HG02798 (cell line): ENCODE measurements at regions not wholly inside any gene's neighbourhood (a gene's known extent, or its start where the extent isn't known, plus 50 kb on each side); places are given as distances from the start of the nearest gene placed in this dataset.

Experiments used
- ATAC-seq: cut with Tn5 transposase; IDR thresholded peaks from one replicate; pipeline ENCODE4 v1.9.1; 2021; ENCODE audit warnings: mild to moderate bottlenecking; ENCODE audit not compliant: unreplicated experiment, poor library complexity

DNA sequence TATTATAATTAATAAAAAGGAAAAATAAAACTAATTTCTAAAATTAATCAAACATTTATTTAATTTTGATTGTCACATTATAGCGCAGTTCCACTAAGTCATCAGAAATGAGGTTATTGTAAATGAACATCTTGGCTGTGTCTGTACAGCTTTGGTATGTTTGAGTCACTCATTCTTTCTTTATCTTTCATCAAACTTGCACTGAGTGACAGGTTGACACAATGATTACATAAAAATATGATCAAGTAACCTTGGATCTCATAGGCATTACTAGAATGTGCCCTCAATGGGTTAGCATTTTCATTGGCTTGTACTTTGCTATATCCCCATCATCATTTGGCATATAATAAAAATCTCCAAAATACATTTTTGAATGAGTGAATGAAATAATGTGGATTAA lies 1353.2 kb upstream of the ADGRL2 start:
- ATAC-seq = no peak

- ATAC-seq = no peak
Observed at GRCh38 chr1:80445033-80445432, 1355.7 kb upstream of the ADGRL2 start.

DNA sequence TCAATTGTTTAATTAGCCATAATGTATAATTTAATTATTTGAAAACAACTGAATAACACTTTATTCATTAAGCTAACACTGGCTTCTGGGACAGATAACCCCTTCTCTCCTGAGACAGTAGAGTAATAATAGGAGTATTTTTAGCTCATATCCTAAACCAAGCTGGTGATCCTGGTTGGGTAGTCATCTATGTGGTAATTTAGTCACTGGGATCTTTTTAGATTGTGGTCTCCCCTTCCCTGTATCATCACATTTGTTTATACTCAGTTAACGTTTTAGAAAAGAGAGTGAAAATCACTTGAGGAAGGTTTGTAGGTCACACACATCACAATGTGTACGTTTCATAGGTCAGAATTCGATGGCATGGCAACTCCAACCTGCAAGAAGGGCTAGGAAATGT lies 1356.6 kb upstream of the ADGRL2 start:
- ATAC-seq = no peak

DNA sequence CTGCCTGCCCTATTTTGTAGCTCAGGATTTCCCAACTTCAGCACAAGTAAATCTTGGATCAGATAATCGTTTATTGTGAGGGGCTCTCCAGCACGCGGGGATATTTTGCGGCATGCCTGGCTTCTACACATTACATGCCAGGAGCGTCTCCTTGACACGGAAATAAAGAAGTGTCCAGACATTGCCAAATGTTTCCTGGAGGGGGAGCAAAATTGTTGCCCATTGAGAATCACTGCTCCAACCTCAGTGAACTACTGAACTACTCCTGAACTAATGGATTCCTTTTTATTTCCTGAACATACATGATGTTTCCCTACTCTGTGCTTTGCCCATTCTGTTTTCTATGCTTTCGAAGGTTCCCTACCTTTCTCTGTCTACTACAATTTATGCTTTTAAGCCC lies 1359.1 kb upstream of the ADGRL2 start:
- ATAC-seq = no peak

DNA sequence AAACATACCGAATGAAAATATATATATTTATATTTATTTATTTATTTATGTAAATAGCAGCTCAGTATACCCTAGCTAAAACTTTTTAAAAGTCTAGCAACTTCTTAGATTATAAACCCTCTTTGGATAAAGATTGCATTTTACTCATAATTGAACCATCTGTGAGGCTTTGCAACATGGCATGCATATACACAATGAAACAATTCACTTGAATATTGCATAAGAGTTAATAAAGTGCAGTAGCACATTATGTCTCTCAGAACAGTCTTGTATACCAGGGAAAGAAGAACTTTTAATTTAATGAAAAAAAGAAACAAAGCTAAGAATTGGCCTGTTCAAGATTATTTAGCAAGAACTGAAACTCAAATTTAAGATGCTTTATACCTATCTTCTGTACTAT lies 1363.9 kb upstream of the ADGRL2 start:
- no peak for ATAC-seq

DNA sequence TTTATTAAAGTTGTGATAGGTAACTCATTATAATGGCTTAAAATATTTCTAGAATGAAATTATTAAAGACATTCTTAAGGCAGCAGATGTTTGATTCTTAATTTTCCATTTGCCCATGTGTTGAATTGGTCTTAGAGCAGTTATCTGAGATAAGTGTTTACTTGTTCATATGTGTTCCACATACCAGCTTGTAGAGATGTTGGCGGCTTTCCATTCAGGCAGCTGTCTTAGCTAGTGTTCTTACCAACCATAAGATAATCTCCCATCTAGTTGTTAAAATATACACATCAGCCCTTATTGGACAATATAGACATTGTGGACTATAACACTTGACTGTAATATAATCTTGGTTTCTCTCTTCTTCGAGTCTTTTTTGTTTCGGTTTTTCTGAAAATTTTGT lies 1372.9 kb upstream of the ADGRL2 start:
- no peak for ATAC-seq

DNA sequence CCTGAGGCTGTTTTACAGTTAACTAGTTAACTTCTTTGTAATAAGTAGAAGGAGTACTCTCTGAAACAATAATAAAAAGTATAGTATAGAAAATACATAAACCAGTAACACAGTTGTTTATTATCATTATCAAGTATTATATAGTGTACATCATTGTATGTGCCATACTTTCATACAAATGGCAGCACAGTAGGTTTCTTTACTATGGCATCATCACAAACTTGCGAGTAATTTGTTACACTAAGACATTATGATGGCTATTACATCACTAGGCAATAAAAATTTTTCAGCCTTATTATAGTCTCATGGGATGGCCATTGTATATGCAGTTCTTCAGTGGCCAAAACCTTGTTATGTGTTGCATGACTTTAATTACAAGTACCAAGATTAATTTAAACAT lies 1376.5 kb upstream of the ADGRL2 start:
- no peak for ATAC-seq

GRCh38 chr1:80418134-80418533 lies 1382.6 kb upstream of the ADGRL2 start:
- ATAC-seq = no peak

- no peak for ATAC-seq
Observed at GRCh38 chr1:80417671-80418070, 1383.1 kb upstream of the ADGRL2 start.

DNA sequence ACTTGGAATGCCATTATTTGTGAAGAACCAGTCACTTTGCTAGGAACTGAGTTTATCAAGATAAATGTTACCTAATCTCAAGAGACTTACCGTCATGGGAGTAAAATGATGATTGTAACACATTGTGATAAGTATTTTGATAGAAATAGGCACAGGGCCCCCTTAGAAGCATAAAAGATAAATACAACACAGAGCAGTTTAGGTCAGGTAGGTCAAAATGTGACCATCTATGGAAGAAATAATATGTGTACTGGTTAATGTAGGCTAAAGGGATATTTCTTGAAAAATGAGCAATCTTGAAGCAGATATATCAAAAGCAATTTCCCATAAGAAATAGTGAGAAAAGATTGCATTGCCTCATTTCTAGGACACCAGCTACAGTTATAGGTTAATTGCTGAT lies 1386.8 kb upstream of the ADGRL2 start:
- ATAC-seq = no peak

GRCh38 chr1:80410233-80410632 lies 1390.5 kb upstream of the ADGRL2 start:
- no peak for ATAC-seq

DNA sequence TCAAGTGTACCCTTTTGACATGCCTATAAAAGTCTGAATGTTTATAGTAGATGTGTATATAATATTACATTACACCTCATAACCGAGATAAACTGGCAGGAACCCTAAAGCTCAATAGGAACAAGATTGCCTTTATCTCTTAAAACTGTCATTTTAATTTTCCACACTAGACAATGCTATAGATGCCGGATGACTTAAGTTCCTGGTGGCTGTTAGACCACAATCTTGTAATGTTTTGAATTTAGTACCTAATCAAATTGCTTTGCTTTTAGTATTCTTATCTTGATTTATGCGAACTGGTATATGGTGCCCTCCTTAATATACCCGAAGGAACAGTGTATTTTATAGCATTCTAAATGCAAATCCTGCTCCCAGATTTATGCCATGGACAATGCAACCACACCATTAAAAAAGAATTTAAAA lies 1397.0 kb upstream of the ADGRL4 start:
- ATAC-seq = no peak

GRCh38 chr1:80402625-80403024 lies 1396.1 kb upstream of the ADGRL4 start:
- ATAC-seq = no peak

GRCh38 chr1:80401757-80402156 lies 1395.2 kb upstream of the ADGRL4 start:
- ATAC-seq = no peak

DNA sequence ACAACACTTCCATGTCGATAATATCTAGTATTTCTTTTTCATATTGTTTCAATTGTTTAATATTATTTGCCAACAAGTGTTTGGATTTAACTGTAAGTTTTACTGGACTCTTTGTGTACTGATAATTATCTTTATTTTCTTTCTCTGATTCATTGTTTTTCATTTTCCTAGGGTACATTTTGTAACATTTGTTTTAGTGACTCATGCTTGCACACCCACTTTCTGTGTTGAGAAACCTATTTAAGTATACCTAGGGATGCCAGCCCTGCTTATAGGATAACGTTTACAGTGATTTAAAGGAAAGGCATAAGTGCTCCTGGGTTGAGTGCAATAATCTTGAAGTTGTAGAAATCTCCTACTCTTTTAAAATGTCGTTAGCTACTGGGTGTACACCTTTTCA lies 1386.0 kb upstream of the ADGRL4 start:
- ATAC-seq = no peak

GRCh38 chr1:80385650-80386049 lies 1379.1 kb upstream of the ADGRL4 start:
- no peak for ATAC-seq

DNA sequence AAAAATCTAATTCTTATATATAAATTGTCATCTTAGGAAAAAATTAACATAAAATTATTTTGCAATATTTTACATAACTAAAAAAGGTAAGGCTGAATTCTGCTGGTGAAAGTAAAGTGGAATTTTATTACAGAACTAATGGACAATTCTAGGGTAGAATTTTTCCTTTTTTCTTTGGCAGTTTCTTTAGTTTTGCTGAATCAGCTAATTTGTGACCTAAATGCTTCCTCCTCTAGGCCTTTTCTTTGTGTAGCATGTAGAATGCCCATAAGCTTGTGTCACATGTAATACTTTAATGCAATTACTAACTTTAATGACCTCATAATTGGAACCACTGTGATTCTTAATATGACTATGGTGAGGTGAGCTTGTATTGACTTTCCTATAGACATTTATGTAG lies 1378.4 kb upstream of the ADGRL4 start:
- ATAC-seq = no peak

DNA sequence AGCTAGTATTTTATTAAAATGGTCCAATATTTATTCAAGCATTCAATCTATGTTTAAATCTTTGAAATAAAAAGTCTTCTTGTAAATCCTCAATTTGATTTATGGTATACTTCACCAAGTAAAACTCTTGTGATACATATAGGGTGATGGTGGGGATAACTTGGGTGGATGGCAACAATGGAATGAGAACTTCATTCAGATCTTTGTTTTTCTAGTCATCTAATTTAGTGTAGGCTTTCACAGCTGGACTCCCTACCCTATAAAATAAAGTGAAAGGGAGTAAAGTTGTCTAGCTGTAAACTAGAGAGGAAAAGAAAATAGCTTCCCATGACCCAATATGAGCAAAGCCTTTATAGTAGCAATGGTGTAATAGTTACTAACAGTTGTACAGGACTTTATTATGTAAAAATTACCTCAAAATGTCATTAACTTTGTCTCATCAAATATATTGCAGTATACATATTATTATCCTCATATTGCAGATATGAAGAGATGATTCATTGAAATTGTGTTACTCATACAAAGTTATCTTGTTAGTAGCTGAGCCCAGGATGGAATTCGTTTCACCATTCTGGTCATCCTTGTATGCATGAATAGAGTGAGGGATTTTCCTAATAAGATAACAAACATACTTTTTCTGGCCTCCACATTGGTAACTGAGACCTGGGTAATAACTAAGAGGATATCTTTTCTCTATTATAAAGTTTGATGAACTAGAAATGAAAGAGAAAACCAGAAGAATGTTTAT lies 1377.7 kb upstream of the ADGRL4 start:
- no peak for ATAC-seq

DNA sequence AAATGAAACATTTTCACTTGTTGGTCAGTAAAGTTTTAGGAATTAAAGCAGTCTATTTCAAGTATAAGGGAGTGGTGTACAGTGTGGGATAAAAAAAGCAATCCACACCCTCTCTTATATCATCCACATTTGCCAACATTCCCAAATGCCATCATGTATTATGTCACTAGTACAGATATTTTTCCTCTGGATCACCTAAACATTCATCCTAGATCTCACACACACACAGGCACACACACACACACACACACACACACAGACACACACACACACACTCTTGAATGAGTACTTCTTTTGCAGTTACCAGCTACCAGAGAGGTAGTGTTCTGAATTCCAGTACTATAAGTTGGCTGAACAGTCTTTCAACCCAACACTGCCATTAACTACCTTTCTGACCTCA lies 1369.1 kb upstream of the ADGRL4 start:
- ATAC-seq = no peak

DNA sequence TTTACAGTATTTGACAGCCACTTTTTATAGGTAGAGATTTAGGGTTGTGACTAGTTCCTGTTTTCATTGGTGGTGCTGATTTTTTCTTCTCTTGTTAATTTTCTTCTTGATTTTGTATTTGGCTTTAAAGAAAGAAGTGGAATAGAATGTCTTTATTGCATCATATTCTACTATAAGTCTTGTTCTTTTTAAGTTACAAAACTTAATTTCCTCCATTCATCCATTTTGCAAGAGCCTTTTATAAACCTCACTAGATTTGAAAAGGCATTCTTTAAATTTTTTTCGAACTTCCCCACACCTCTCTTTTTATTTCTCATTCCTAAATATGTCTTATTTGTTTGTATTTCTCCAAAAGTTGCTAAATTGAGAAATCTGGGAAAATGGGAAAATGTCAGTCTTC lies 1368.6 kb upstream of the ADGRL4 start:
- no peak for ATAC-seq

GRCh38 chr1:80369780-80370179 lies 1363.2 kb upstream of the ADGRL4 start:
- ATAC-seq = no peak

- ATAC-seq = no peak
Observed at GRCh38 chr1:80367058-80367457, 1360.5 kb upstream of the ADGRL4 start.
